Adrenal gland (tissue), 9 donors: ENCODE measurements at regions not wholly inside any gene's neighbourhood (a gene's known extent, or its start where the extent isn't known, plus 50 kb on each side); places are given as distances from the start of the nearest gene placed in this dataset.

Experiments
- DNase-seq, 7 donors: peaks; one replicate each; pipeline ENCODE4 v3.0.0-alpha.2; 2019 to 2020
- H3K27ac ChIP-seq, 5 donors: fragments of 200-600 bp; sonication (generic) in 4 of 5; 1 replicate in 3 of 5; 2 replicates in 2 of 5; pipeline versions ENCODE4 v1.5.1 to v1.8.0; 2016 to 2020; ENCODE audit warnings: mild to moderate bottlenecking in 1 of 5
- H3K27me3 ChIP-seq: fragments of 200-600 bp; 2 replicates; pipeline ENCODE4 v1.8.0; 2021
- H3K36me3 ChIP-seq, 2 donors: fragments of 200-600 bp; replicated peaks in 1 of 2; 1 replicate in 1 of 2; 2 replicates in 1 of 2; pipeline versions ENCODE4 v1.5.1 to v1.8.0; 2018 to 2022
- H3K4me1 ChIP-seq, 2 donors: fragments of 200-600 bp; replicated peaks in 1 of 2; 1 replicate in 1 of 2; 2 replicates in 1 of 2; pipeline versions ENCODE4 v1.5.1 to v1.8.0; 2018 to 2021
- H3K4me3 ChIP-seq, 4 donors: fragments of 200-600 bp; sonication (generic) in 3 of 4; one replicate each; pipeline ENCODE4 v1.5.1; 2016 to 2018
- H3K9me3 ChIP-seq, 3 donors: fragments of 200-600 bp; sonication (generic) in 1 of 3; replicated peaks in 1 of 3; 1 replicate in 2 of 3; 2 replicates in 1 of 3; pipeline versions ENCODE4 v1.5.1 to v1.8.0; 2016 to 2021
- CTCF ChIP-seq, 6 experiments: fragments of 450-650 bp in 4 of 6; fragments of 200-600 bp in 2 of 6; sonication (generic) in 1 of 6; IDR thresholded peaks; 1 replicate in 5 of 6; 2 replicates in 1 of 6; pipeline versions ENCODE4 v1.5.1 to v1.8.0; 2016 to 2021; ENCODE audit warnings: antibody characterized with exemption in 6 of 6, mild to moderate bottlenecking in 2 of 6, moderate library complexity in 1 of 6
- POLR2A ChIP-seq, 2 donors: fragments of 450-650 bp; IDR thresholded peaks; one replicate each; pipeline ENCODE4 v1.6.1; 2017; ENCODE audit warnings: antibody characterized with exemption in 2 of 2, mild to moderate bottlenecking in 2 of 2, moderate library complexity in 1 of 2
- WGBS, 4 donors: extraction: QIAGEN DNeasy Blood & Tissue Kit in 2 of 4; methylation state at CpG; one replicate each; pipeline versions ENCODE4 v1.1.5 to v1.1.7; 2013 to 2017; 5-methylcytosine and 5-hydroxymethylcytosine counted together
- intact Hi-C, 2 donors: fragments of 100-400 bp; cut with DNase I; formaldehyde crosslinking; loops; one replicate each; pipeline versions ENCODE4 v1.14.1 to v1.15.0; 2022 to 2023
- donor health status: healthy with polysubstance abuse.
- donor health status: Bipolar disorder and iron deficiency.
- donor health status: DM: yes; HTN: yes; CAD: no.
- donor health status: DM: no; HTN: no; CAD: no.
- donor health status: DM: no; HTN: no; CAD: no.

- TF ChIP-seq CTCF (IDR thresholded peaks at IDR 0.05) (no peak), POLR2A (IDR thresholded peaks at IDR 0.05) (no peak)
- H3K27ac ChIP-seq, result no peak overlapping the region
- no peak overlapping the region for H3K4me3 ChIP-seq
- no peak for DNase-seq
- no peaks in the 10 kb centered on the region for H3K4me1 ChIP-seq
- H3K36me3 ChIP-seq, result no peaks in the 10 kb centered on the region
- H3K9me3 ChIP-seq, result no peaks in the 10 kb centered on the region
- H3K27me3 ChIP-seq, result no peaks in the 10 kb centered on the region
- 84 to 100% (median 89%) methylated on average over 7 to 13 of the region's 13 CpGs for WGBS, 4 donors
- intact Hi-C loops, result no loop called here
Measured at GRCh38 chr15:77550301-77551251, 82.1 kb downstream of the LINGO1 start.

- H3K36me3 ChIP-seq, result no peaks in the 10 kb centered on the region
- no peak for DNase-seq
- H3K4me1 ChIP-seq, result no peaks in the 10 kb centered on the region
- H3K27me3 ChIP-seq, result no peaks in the 10 kb centered on the region
- H3K27ac ChIP-seq, result no peak overlapping the region
- no peaks in the 10 kb centered on the region for H3K9me3 ChIP-seq
- no peak overlapping the region for H3K4me3 ChIP-seq
- TF ChIP-seq POLR2A (IDR thresholded peaks at IDR 0.05), result no peak
- TF ChIP-seq CTCF (IDR thresholded peaks at IDR 0.05), result no peak
- intact Hi-C loops, result loop anchor here in 1 of 2 donors (10.0 kb wide), 2 partner anchors 435 to 525 kb away; no protein-coding TSS in a partner anchor
- 82 to 96% (median 84%) methylated on average over 3 to 5 of the region's 5 CpGs for WGBS, 4 donors
Measured at GRCh38 chr15:77549576-77550288, 83.0 kb downstream of the LINGO1 start.

GRCh38 chr15:77548589-77549557, 83.8 kb downstream of the LINGO1 start:
- Histone ChIP-seq H3K36me3 (no peaks in the 10 kb centered on the region), H3K27ac (no peak overlapping the region), H3K9me3 (no peaks in the 10 kb centered on the region), H3K4me3 (no peak overlapping the region), H3K27me3 (no peaks in the 10 kb centered on the region), H3K4me1 (no peaks in the 10 kb centered on the region)
- DNase-seq, result no peak
- intact Hi-C loops, result loop anchor here in 1 of 2 donors (10.0 kb wide), 2 partner anchors 434 to 524 kb away; no protein-coding TSS in a partner anchor
- TF ChIP-seq POLR2A (IDR thresholded peaks at IDR 0.05) (no peak), CTCF (IDR thresholded peaks at IDR 0.05) (no peak)
- 78 to 79% (median 79%) methylated on average over 16 to 23 of the region's 23 CpGs for WGBS, 4 donors
